GM19455 (cell line): ENCODE measurements at regions not wholly inside any gene's neighbourhood (a gene's known extent, or its start where the extent isn't known, plus 50 kb on each side); places are given as distances from the start of the nearest gene placed in this dataset.
"Not testable (repeated sequence)": the region's sequence is repeated elsewhere in the genome, so short reads cannot be mapped to it uniquely, and the experiment has no call there.

Source experiments
- ATAC-seq: cut with Tn5 transposase; IDR thresholded peaks from one replicate; pipeline ENCODE4 v1.9.1; 2021; ENCODE audit not compliant: unreplicated experiment

GRCh38 chr3:82201316-82201715 lies 439.9 kb upstream of the GBE1 start:
- no peak for ATAC-seq

GRCh38 chr3:82198009-82198408 lies 436.6 kb upstream of the GBE1 start:
- ATAC-seq = no peak

DNA sequence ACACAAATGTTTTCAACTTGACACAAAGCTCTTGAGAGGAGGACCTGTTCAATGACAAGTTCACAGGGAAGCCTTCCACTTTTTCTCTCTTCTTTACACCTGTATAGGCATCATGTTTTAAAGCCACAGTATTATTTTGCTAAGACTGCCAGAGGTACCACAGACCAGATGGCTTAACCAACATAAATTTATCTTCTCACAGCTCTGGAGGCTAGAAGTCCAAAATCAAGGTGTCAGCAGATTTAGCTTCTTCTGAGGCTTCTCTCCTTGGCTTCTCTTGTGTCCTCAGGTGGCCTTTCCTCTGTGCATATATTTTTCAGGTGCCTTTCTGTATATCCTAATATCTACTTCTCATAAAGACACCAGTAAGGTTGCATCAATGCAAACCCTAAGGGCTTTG lies 435.2 kb upstream of the GBE1 start:
- ATAC-seq = no peak

- ATAC-seq = no peak
Measured at GRCh38 chr3:82194870-82195269, 433.4 kb upstream of the GBE1 start.

DNA sequence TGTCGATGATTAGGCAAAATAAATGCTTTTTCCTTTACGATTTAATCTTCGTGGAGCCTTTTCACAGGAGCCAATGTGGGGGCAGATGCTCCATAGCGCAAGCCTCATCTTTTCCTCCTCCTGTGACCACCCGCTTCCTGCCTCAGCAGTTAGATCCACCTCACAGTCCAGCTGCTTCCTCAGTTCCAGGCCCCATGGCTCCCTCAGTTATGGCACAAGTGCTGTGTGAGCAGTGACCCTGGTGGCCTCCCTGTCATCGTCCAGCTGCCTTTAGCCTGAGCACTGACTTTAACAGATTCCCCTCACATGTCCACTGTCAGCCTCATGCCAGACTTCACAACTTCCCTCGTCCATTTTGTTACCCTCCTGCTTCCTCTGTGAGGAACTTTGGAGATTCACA lies 424.6 kb upstream of the GBE1 start:
- no peak for ATAC-seq

GRCh38 chr3:82179291-82179690 lies 417.8 kb upstream of the GBE1 start:
- ATAC-seq = no peak

DNA sequence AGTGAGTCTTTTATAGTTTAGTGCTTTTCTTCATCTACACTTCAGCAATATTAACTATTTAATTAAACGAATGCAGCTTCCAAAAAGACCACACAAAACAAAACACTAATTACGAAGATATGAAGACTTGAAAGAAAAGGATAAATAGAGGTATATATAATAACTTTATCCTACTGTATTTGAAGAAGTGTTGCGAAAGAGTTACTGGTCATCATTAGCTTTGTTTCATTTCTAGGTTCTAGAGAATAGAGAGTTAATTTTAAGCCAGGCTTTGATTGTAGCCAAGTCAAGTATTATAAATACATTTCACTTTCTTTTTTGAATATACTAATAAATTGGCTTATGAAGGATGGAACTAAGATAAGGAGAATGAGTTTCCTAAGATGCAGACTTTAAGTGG lies 416.8 kb upstream of the GBE1 start:
- no peak for ATAC-seq

- no peak for ATAC-seq
Measured at GRCh38 chr3:82177774-82178173, 416.3 kb upstream of the GBE1 start.

DNA sequence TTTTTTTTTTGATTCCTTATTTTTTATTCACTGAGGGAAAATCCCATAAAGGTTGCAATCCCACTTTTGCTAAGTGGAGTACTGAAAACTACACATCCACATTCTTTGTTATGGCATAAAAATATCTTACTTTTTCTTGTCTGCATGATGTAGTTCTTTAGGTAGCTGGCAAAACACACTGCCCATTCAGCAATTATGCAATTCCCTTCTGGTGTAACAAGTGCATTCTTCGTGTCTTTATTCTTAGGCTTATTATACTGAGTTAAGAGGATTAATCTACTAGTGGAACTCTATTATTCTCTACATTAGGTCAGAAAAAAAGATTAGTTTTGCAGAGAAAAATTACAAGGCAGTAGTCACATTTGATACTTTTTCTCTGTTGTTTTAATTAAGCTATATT lies 403.8 kb upstream of the GBE1 start:
- ATAC-seq = no peak

GRCh38 chr3:82163907-82164520 lies 402.6 kb upstream of the GBE1 start:
- no peak for ATAC-seq

GRCh38 chr3:82157952-82158351 lies 396.5 kb upstream of the GBE1 start:
- ATAC-seq = no peak

- not testable (repeated sequence) for ATAC-seq
Measured at GRCh38 chr3:82153892-82154291, 392.4 kb upstream of the GBE1 start.

- ATAC-seq = no peak
Measured at GRCh38 chr3:82145742-82146141, 384.3 kb upstream of the GBE1 start.

DNA sequence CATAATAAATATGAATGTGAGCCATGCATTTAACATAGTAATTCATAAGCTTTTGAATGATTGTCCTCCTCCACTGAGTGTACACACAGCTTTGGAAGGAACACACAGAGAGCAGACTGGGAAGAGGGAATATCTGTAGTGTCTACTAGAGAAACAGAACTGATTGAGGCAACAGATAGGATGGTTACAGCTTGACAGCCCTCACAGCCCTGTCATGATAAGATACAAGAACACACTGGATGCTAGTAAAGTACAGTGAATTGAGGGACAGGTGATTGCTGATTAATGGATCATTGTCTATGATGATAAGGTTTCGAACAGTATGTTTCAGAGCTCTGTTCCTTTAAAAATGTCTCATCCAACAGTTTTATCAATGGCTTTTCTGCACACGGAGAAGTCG lies 383.4 kb upstream of the GBE1 start:
- no peak for ATAC-seq

DNA sequence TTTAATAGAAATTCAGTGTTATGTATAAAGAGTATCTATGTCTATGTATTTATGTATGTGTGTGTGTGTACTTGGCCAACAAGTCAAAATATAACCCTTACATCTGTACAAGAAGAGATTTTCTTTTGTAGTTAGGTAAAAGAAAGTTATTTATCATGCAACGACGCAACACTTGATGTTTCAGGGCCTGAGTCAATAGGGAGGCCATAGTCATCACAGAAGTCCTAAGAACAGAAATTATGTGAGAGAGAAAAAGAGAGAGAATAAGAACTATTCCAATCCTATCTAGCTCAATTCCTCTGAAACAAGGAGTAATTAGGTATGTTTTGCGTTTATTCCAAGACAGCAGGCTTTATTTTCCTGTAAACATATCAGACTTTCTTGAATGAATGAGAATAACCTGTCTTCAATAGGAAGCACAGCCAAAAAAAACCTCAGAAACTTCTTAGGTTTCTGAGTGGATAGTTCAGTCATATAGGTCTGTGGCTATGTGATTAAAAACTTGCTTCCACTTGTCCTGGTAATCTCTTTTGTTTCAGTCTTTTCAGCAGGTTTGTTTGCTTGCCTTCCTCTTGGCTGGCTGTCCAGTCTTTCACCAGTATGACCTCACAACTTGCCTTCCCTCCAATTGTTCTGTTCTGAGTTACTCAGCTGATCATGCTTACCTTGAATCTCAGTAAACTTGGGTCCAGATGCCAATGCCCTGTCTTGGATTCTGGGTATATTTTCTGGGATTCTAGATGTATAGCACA lies 382.4 kb upstream of the GBE1 start:
- no peak for ATAC-seq

DNA sequence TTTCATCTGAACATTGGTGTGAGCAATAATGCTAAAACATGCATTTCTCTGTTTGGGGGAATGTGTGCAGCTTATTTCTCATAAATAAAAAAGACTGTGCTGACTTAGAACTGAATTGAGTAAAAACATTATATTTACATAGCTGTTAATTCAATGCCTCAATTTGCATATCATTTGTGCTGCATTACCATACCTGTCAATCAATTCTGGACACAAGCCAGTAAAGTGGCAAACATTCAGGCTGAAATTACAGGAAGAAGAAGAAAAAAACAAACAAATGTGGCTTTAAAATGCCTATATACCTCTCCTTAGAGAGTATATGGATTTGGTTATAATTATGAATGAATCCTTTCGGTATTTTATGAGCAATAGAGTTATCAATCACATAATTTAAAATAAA lies 380.1 kb upstream of the GBE1 start:
- no peak for ATAC-seq

DNA sequence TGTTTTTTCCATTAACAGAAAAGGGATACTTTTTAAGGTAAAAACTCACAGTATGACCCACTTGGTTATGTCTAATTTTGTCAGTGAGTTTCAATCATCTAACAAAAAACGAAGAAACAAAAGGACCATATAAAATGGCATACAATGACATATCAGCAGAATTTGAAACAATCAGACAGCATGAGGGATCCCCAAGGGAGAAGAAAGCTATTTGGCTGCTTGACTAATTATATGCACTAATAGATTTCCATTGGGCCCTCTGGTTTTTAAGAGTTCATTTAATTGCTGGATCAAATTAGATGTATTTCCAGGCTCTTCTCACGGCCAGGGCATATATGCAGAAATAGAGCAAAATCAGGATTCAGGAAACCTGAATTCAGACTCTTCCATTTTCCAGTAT lies 376.4 kb upstream of the GBE1 start:
- ATAC-seq = no peak

- no peak for ATAC-seq
Measured at GRCh38 chr3:82137050-82137449, 375.6 kb upstream of the GBE1 start.

- ATAC-seq = peak; percentile 86
Measured at GRCh38 chr3:82133070-82133606, 371.7 kb upstream of the GBE1 start.

DNA sequence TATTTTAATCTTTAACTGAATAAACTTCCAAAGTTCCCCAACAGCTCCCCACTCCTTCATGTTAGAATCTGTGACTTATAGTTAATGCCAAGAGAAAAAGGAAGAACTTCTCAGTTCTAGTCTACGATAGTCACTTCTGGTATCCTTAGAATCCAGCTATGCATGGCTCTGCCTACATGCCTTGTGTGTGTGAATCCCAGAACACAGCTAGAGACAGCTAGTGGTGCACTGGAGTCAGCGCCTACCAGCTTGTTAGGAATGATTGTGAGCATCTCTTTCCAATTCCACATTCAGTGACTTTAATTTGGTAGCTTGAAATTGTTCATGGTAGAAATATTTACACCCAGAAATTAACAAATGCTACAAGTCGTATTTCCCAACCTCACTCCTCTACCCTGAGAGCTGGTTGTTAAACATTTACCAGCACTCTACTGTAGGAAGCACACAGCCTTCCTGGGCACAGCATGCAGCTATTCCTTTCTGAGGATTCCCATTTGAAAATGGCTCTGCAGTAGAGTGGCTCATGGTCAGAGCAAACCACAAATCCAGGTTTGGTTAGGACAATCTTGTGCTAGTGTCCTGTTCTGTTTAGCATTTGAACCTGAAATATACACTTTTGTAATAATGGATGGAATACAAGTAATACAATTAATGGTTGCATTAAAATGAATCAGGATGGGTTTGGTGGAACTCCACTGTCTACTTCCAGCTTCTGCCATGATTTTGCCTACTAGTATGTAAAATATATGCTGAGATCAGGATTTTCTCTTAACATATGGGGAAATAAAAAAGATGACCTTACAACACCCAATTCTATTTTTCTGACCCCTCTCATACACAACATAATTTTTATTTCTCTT lies 371.0 kb upstream of the GBE1 start:
- ATAC-seq = no peak

GRCh38 chr3:82130046-82130445 lies 368.6 kb upstream of the GBE1 start:
- ATAC-seq = no peak
